ENCODE measurements at regions not wholly inside any gene's neighbourhood (a gene's known extent, or its start where the extent isn't known, plus 50 kb on each side); places are given as distances from the start of the nearest gene placed in this dataset.
"Not testable (repeated sequence)": the region's sequence is repeated elsewhere in the genome, so short reads cannot be mapped to it uniquely, and the experiment has no call there.

- no peak for DNase-seq (ENCODE audit: low read depth)
Observed at GRCh38 chr2:3115301-3116042, 262.1 kb downstream of the EIPR1 start.

- no peak for DNase-seq (ENCODE audit: low read depth)
Observed at GRCh38 chr2:3114406-3115185, 263.0 kb downstream of the EIPR1 start.

GRCh38 chr2:3113769-3114168 is 263.8 kb downstream of the EIPR1 start:
- no peak for DNase-seq (ENCODE audit: low read depth)

- DNase-seq (ENCODE audit: low read depth) = no peak
Observed at GRCh38 chr2:3113122-3113521, 264.5 kb downstream of the EIPR1 start.

- DNase-seq (ENCODE audit: low read depth) = no peak
Observed at GRCh38 chr2:3112553-3112952, 265.1 kb downstream of the EIPR1 start.

- DNase-seq (ENCODE audit: low read depth) = no peak
Observed at GRCh38 chr2:3112131-3112530, 265.5 kb downstream of the EIPR1 start.

- no peak for DNase-seq (ENCODE audit: low read depth)
Observed at GRCh38 chr2:3110994-3111666, 266.5 kb downstream of the EIPR1 start.

- DNase-seq (ENCODE audit: low read depth) = no peak
Observed at GRCh38 chr2:3110555-3110954, 267.1 kb downstream of the EIPR1 start.

GRCh38 chr2:3108710-3109702 is 268.6 kb downstream of the EIPR1 start:
- no peak for DNase-seq (ENCODE audit: low read depth)

GRCh38 chr2:3108105-3108504 is 269.5 kb downstream of the EIPR1 start:
- no peak for DNase-seq (ENCODE audit: low read depth)

- no peak for DNase-seq (ENCODE audit: low read depth)
Observed at GRCh38 chr2:3107567-3107966, 270.1 kb downstream of the EIPR1 start.

- no peak for DNase-seq (ENCODE audit: low read depth)
Observed at GRCh38 chr2:3105814-3106569, 271.6 kb downstream of the EIPR1 start.

- DNase-seq (ENCODE audit: low read depth) = not testable (repeated sequence)
Observed at GRCh38 chr2:3104958-3105813, 272.4 kb downstream of the EIPR1 start.

GRCh38 chr2:3104261-3104660 is 273.4 kb downstream of the EIPR1 start:
- DNase-seq (ENCODE audit: low read depth) = no peak

- no peak for DNase-seq (ENCODE audit: low read depth)
Observed at GRCh38 chr2:3102922-3103569, 274.6 kb downstream of the EIPR1 start.

- DNase-seq (ENCODE audit: low read depth) = no peak
Observed at GRCh38 chr2:3102081-3102921, 275.3 kb downstream of the EIPR1 start.

- no peak for DNase-seq (ENCODE audit: low read depth)
Observed at GRCh38 chr2:3101016-3101942, 276.3 kb downstream of the EIPR1 start.
